ENCODE measurements at regions not wholly inside any gene's neighbourhood (a gene's known extent, or its start where the extent isn't known, plus 50 kb on each side); places are given as distances from the start of the nearest gene placed in this dataset.

GRCh38 chr1:73813236-73813635 lies 384.7 kb downstream of the LRRIQ3 start:
- Mint-ChIP-seq H3K9me3 (peaks cover 10% of the 10 kb centered on the region), H3K27me3 (no peaks in the 10 kb centered on the region), H3K27ac (no peak overlapping the region)

GRCh38 chr1:73811798-73812197 lies 386.2 kb downstream of the LRRIQ3 start:
- Mint-ChIP-seq H3K9me3 (peaks cover 10% of the 10 kb centered on the region), H3K4me1 (no peaks in the 10 kb centered on the region), H3K36me3 (no peaks in the 10 kb centered on the region), H3K27ac (no peak overlapping the region), H3K4me3 (no peak overlapping the region), H3K27me3 (no peaks in the 10 kb centered on the region)
- ATAC-seq = no peak

More at GRCh38 chr1:73813236-73813635, 384.7 kb downstream of the LRRIQ3 start:
- H3K4me1 Mint-ChIP-seq = no peaks in the 10 kb centered on the region
- H3K36me3 Mint-ChIP-seq = no peaks in the 10 kb centered on the region
- H3K4me3 Mint-ChIP-seq = no peak overlapping the region
- no peak for ATAC-seq

GRCh38 chr1:73804935-73805334 lies 393.0 kb downstream of the LRRIQ3 start:
- H3K4me3 Mint-ChIP-seq = no peak overlapping the region
- H3K4me1 Mint-ChIP-seq = no peaks in the 10 kb centered on the region
- H3K27ac Mint-ChIP-seq = no peak overlapping the region
- H3K27me3 Mint-ChIP-seq = no peaks in the 10 kb centered on the region
- H3K36me3 Mint-ChIP-seq = no peaks in the 10 kb centered on the region
- no peak for ATAC-seq
- H3K9me3 Mint-ChIP-seq = peaks cover under 1% of the 10 kb centered on the region

DNA sequence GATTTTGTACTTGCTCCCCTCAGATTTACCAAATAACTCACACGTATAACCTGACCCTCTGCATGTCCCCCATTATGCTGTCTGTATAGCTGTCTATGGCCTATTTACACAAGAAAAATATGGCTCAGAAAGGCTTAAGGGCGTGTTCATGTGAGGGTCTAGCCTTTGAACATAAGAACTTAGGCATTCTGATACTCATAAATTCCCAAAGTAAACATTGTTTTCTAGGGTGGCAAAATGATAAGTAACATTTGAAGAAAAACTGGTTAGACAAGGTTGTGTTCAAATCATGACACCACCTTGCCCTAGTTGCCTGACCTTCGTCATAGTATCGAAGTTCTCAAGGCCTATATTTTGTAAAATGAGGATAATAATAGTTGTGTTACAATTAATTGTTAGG lies 394.6 kb downstream of the LRRIQ3 start:
- Mint-ChIP-seq H3K4me1 (no peaks in the 10 kb centered on the region), H3K36me3 (no peaks in the 10 kb centered on the region), H3K4me3 (no peak overlapping the region), H3K9me3 (no peaks in the 10 kb centered on the region), H3K27ac (no peak overlapping the region), H3K27me3 (no peaks in the 10 kb centered on the region)
- ATAC-seq = no peak

DNA sequence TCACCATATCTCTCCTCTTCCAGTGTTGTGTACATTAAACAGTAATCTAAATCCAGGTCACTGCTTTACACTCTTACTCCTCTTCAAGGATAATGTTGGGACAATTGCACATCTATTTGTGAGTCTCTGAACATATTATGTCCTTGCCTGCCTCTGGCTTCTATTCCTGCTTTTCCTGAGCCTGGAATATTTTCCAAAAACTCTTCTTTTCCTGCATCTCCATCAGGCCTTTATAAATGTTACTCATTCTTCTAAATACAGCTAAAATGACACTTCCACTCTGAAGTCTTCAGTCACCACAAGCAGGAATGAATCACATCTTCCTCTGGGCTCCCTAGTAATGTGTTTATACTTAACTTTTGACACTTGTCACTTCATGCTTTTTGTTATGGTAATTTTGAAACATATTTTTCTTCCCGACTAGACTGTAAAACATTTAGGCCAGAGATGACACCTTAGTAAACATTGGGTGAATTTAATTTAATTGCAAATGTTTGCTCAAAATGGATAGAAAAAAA lies 396.0 kb downstream of the LRRIQ3 start:
- no peak for ATAC-seq
- no peaks in the 10 kb centered on the region for H3K4me1 Mint-ChIP-seq

GRCh38 chr1:73800376-73800775 lies 397.6 kb downstream of the LRRIQ3 start:
- no peak overlapping the region for H3K27ac Mint-ChIP-seq
- no peaks in the 10 kb centered on the region for H3K9me3 Mint-ChIP-seq
- no peaks in the 10 kb centered on the region for H3K27me3 Mint-ChIP-seq
- no peaks in the 10 kb centered on the region for H3K4me1 Mint-ChIP-seq
- no peak for ATAC-seq
- H3K36me3 Mint-ChIP-seq = no peaks in the 10 kb centered on the region
- no peak overlapping the region for H3K4me3 Mint-ChIP-seq

More for the DNA sequence above, 396.0 kb downstream of the LRRIQ3 start:
- H3K27me3 Mint-ChIP-seq = no peaks in the 10 kb centered on the region
- H3K36me3 Mint-ChIP-seq = no peaks in the 10 kb centered on the region
- H3K4me3 Mint-ChIP-seq = no peak overlapping the region
- no peaks in the 10 kb centered on the region for H3K9me3 Mint-ChIP-seq
- H3K27ac Mint-ChIP-seq = no peak overlapping the region

GRCh38 chr1:73789965-73790364 lies 408.0 kb downstream of the LRRIQ3 start:
- H3K27me3 Mint-ChIP-seq = no peaks in the 10 kb centered on the region
- no peak overlapping the region for H3K4me3 Mint-ChIP-seq
- ATAC-seq = no peak
- H3K27ac Mint-ChIP-seq = no peak overlapping the region
- no peaks in the 10 kb centered on the region for H3K4me1 Mint-ChIP-seq
- no peaks in the 10 kb centered on the region for H3K36me3 Mint-ChIP-seq
- H3K9me3 Mint-ChIP-seq = no peaks in the 10 kb centered on the region

DNA sequence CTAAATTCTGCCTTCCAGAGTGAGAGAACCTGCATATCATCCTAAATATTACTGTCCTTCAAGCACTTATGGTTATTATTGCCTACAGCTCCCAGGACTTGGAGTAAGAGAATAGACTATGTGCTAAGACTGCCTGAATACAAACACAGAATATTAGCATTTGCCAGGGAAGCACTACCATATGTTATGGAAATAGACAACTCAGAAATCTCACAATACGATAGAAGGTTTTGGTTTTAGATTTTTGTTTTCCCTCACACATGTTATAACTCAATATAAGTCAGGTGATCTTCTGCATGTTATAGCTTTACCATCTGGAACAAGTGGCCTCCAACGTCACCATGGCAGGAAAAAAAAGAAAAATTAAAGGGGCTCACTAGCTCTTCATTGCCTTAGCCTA lies 413.9 kb downstream of the LRRIQ3 start:
- no peak overlapping the region for H3K4me3 Mint-ChIP-seq
- H3K27me3 Mint-ChIP-seq = no peaks in the 10 kb centered on the region
- no peak overlapping the region for H3K27ac Mint-ChIP-seq
- no peak for ATAC-seq
- H3K36me3 Mint-ChIP-seq = no peaks in the 10 kb centered on the region
- H3K4me1 Mint-ChIP-seq = no peaks in the 10 kb centered on the region
- no peaks in the 10 kb centered on the region for H3K9me3 Mint-ChIP-seq

DNA sequence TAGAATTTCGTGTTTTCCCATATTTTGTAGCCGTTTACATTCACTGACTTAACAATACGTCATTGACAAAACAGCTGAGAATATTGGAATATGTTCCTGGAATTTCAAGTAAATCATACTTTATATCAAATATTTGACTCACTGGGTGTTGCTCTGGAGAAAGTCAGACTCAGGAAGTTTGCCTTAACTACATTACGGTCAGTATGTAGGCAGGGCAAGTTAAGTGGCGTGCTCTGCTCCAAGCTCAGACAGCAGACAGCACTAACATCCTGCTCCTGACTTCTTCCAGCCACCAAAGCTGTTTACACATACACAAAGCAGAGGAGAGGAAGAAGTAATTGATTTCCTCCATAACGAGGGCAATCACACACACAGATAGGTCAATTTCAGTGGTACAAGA lies 414.6 kb downstream of the LRRIQ3 start:
- Mint-ChIP-seq H3K36me3 (no peaks in the 10 kb centered on the region), H3K4me3 (no peak overlapping the region), H3K4me1 (no peaks in the 10 kb centered on the region), H3K27ac (no peak overlapping the region), H3K9me3 (no peaks in the 10 kb centered on the region), H3K27me3 (no peaks in the 10 kb centered on the region)
- ATAC-seq = no peak

- no peaks in the 10 kb centered on the region for H3K36me3 Mint-ChIP-seq
- no peaks in the 10 kb centered on the region for H3K9me3 Mint-ChIP-seq
Measured at GRCh38 chr1:73782901-73783300, 415.1 kb downstream of the LRRIQ3 start.

DNA sequence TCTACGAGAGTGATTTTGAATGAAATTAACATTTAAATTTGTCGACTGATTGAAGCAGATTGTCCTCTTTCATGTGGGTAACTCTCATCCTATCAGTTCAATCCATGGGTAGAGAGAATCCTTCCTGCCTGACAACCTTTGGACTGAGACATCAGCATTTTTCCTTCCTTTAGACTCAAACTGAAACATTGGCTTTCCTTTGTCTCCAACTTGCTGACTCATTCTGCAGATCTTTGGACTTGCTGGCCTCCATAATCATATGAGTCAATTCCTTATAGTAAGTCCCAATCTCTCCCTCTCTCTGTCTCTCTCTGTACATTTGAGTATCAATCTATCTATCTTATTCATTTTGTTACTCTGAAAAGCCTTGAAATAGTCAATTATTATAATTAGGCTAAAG lies 416.7 kb downstream of the LRRIQ3 start:
- Mint-ChIP-seq H3K27me3 (no peaks in the 10 kb centered on the region), H3K9me3 (no peaks in the 10 kb centered on the region), H3K27ac (no peak overlapping the region), H3K36me3 (no peaks in the 10 kb centered on the region), H3K4me1 (no peaks in the 10 kb centered on the region), H3K4me3 (no peak overlapping the region)
- ATAC-seq = no peak

More at GRCh38 chr1:73782901-73783300, 415.1 kb downstream of the LRRIQ3 start:
- Mint-ChIP-seq H3K27ac (no peak overlapping the region), H3K27me3 (no peaks in the 10 kb centered on the region), H3K4me3 (no peak overlapping the region), H3K4me1 (no peaks in the 10 kb centered on the region)
- no peak for ATAC-seq

DNA sequence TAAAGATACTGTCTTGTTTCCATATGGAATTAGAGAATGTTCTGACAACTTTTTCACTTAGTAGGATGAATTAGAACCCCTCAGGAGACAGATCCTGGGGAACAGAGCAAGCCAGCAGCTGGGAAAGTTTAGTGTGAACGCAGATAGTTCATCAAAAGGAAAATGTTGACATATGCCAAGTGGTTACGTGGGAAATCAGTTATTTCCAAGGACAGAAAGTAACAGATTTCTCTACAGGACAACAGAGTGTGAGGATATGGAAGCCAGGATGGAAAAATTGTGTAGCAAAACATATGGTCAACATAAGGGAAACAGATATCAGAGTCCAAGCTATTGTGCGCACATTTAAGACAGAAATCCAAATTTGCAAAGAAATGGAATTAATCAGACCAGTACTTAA lies 419.5 kb downstream of the LRRIQ3 start:
- no peaks in the 10 kb centered on the region for H3K4me1 Mint-ChIP-seq
- H3K9me3 Mint-ChIP-seq = no peaks in the 10 kb centered on the region
- no peak overlapping the region for H3K4me3 Mint-ChIP-seq
- ATAC-seq = no peak
- no peaks in the 10 kb centered on the region for H3K36me3 Mint-ChIP-seq
- no peak overlapping the region for H3K27ac Mint-ChIP-seq
- H3K27me3 Mint-ChIP-seq = no peaks in the 10 kb centered on the region

DNA sequence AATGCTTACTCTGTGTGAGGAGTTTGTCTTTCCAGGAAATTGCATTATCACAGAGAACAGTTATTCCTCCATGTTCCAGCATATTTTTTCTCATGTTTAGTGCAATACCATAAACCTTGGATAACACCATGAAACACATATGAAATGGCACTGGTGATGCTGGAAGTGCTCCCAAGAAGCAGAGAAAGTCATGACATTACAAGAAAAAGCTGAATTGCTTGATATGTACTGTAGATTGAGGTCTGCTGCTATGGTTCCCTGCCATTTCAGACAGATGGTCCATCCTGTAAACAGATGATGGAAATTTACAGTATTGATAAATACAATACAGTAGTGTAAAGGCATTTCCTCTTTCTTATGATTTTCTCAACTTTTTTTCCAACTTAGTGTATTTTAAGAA lies 422.1 kb downstream of the LRRIQ3 start:
- Mint-ChIP-seq H3K36me3 (no peaks in the 10 kb centered on the region), H3K27ac (no peak overlapping the region), H3K27me3 (no peaks in the 10 kb centered on the region), H3K9me3 (no peaks in the 10 kb centered on the region), H3K4me1 (no peaks in the 10 kb centered on the region), H3K4me3 (no peak overlapping the region)
- no peak for ATAC-seq

DNA sequence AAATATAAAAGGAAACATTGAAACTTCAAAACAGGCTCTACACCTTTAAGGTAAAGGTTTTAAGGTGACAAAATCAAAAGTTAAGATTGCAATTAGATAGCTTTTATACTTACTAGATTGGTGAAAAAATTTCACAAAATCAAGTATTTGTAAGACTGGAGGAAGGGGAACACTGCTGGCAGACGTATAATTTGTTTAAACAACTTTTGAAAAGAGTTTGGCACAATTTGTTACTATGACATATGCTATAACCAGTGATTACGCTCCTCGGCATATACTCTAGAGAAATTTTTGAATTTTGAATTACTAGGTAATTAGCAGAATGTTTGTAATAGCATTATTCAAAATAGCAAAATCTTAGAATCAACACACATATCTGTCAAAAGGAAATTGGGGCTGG lies 425.0 kb downstream of the LRRIQ3 start:
- Mint-ChIP-seq H3K9me3 (no peaks in the 10 kb centered on the region), H3K4me3 (no peak overlapping the region), H3K4me1 (no peaks in the 10 kb centered on the region), H3K36me3 (no peaks in the 10 kb centered on the region), H3K27me3 (no peaks in the 10 kb centered on the region), H3K27ac (no peak overlapping the region)
- no peak for ATAC-seq

GRCh38 chr1:73771396-73771795 lies 426.6 kb downstream of the LRRIQ3 start:
- Mint-ChIP-seq H3K36me3 (no peaks in the 10 kb centered on the region), H3K4me1 (no peaks in the 10 kb centered on the region), H3K4me3 (no peak overlapping the region), H3K27me3 (no peaks in the 10 kb centered on the region), H3K9me3 (no peaks in the 10 kb centered on the region), H3K27ac (no peak overlapping the region)
- ATAC-seq = no peak

DNA sequence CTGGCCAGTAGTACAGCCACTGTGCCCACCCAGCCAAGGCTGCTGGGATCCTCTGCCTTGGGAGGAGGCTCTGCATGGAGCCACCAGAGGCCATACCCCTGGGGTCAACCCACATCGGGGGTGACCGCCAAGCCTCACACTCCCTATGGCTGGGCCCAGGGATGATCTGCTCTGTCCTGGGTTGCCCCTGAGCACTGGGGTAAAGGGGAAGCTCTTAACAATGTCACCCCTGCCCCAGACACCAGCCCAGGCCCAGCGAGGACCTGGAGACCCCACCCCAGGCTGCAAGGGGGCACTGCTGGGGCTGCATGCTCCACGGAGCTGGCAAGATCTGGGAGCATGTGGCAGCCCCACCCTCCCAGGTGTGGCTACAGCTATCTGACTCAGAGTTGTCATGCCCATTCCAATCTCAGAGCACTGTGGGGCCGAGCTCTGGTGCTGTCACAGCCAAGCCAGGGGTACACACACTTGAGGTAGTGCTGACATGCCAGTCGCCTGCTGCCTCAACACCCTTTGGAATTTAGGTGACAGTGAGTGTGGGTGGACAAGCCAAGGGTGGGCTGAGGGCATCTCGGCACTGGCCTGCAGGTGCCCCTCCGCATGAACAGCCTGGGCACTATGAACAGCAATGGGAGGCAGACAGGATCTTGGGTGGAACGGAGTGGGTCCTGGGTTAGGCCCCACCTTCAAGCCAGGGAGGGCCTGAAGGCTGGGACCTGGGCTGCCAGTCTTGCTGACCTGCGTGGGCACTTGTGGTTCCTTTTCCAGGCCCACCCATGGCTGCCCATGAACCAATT lies 427.7 kb downstream of the LRRIQ3 start:
- no peak overlapping the region for H3K4me3 Mint-ChIP-seq
- no peaks in the 10 kb centered on the region for H3K36me3 Mint-ChIP-seq
- H3K27ac Mint-ChIP-seq = no peak overlapping the region
- H3K9me3 Mint-ChIP-seq = no peaks in the 10 kb centered on the region
- no peaks in the 10 kb centered on the region for H3K27me3 Mint-ChIP-seq
- ATAC-seq = peak; percentile 50
- no peaks in the 10 kb centered on the region for H3K4me1 Mint-ChIP-seq

Data from stimulated activated memory B cell treated with anti-CD40 and anti-IgM and Interleukin-4, amounts not matched to agents 10 μg/mL and 1 μg/mL and 100 μg/mL, for 72 hours (primary cell).